K562 (cell line): ENCODE measurements at regions not wholly inside any gene's neighbourhood (a gene's known extent, or its start where the extent isn't known, plus 50 kb on each side); places are given as distances from the start of the nearest gene placed in this dataset.

Experiments used
- ARNT ChIP-seq, 2 experiments: fragments of 450-650 bp; IDR thresholded peaks; 2 replicates each; pipeline ENCODE4 v1.6.1; 2016; ENCODE audit warnings: mild to moderate bottlenecking in 1 of 2
- CBFA2T3 ChIP-seq: fragments of 450-650 bp; IDR thresholded peaks from 2 replicates; pipeline ENCODE4 v1.6.1; 2017
- CBX8 ChIP-seq: fragments of 200-600 bp; sonication (generic); IDR thresholded peaks from 2 replicates; pipeline ENCODE4 v1.6.1; 2012; ENCODE audit warnings: borderline replicate concordance, mixed run types, low read depth, mild to moderate bottlenecking, moderate library complexity, mixed read lengths, low read length, control low read depth, inconsistent platforms; ENCODE audit not compliant: poor library complexity, severe bottlenecking; ENCODE audit errors: extremely low read depth
- GATA2 ChIP-seq: sonication (generic); formaldehyde crosslinking; IDR thresholded peaks from 2 replicates; pipeline ENCODE4 v1.4.0; 2020; ENCODE audit warnings: mild to moderate bottlenecking, missing genetic modification reagents
- HMG20A ChIP-seq: fragments of 450-650 bp; formaldehyde crosslinking; conservative IDR thresholded peaks from 2 replicates; pipeline ENCODE4 v1.4.0; 2020; ENCODE audit warnings: mild to moderate bottlenecking, mixed read lengths
- HNRNPL ChIP-seq: fragments of 200-400 bp; formaldehyde crosslinking; IDR thresholded peaks from 2 replicates; pipeline ENCODE4 v1.6.1; 2017; ENCODE audit warnings: low read depth, mild to moderate bottlenecking, low read length
- KDM1A ChIP-seq, 2 experiments: fragments of 450-650 bp; IDR thresholded peaks; 2 replicates each; pipeline ENCODE4 v1.6.1; 2016; ENCODE audit warnings: mild to moderate bottlenecking in 2 of 2
- KHSRP ChIP-seq: fragments of 450-650 bp; IDR thresholded peaks from 2 replicates; pipeline ENCODE4 v1.6.1; 2017
- KLF6 ChIP-seq: fragments of 250-450 bp; sonication (Bioruptor Pico); IDR thresholded peaks from 2 replicates; pipeline ENCODE4 v1.4.0; 2020; ENCODE audit warnings: mild to moderate bottlenecking, moderate library complexity, borderline replicate concordance
- MEIS2 ChIP-seq: fragments of 450-650 bp; IDR thresholded peaks from 2 replicates; pipeline ENCODE4 v1.6.1; 2014; ENCODE audit warnings: mild to moderate bottlenecking; ENCODE audit not compliant: partially characterized antibody
- TAF9B ChIP-seq: fragments of 450-650 bp; IDR thresholded peaks from 2 replicates; pipeline ENCODE4 v1.6.1; 2018; ENCODE audit warnings: mild to moderate bottlenecking; ENCODE audit not compliant: partially characterized antibody
- TCF3 ChIP-seq: sonication (generic); formaldehyde crosslinking; IDR thresholded peaks from 2 replicates; pipeline ENCODE4 v1.4.0; 2020; ENCODE audit warnings: mild to moderate bottlenecking, missing genetic modification reagents
- ZBED1 ChIP-seq: IDR thresholded peaks from 2 replicates; pipeline ENCODE4 v1.6.1; 2014
- ZKSCAN8 ChIP-seq: fragments of 200-800 bp; sonication (Bioruptor generic); IDR thresholded peaks from 2 replicates; pipeline ENCODE4 v1.6.1; 2016; ENCODE audit warnings: missing genetic modification characterization, missing compliant biosample characterization
- ZNF146 ChIP-seq: IDR thresholded peaks from one replicate; pipeline ENCODE4 v1.6.1; 2018; ENCODE audit warnings: missing compliant biosample characterization; ENCODE audit not compliant: unreplicated experiment
- ZNF165 ChIP-seq: fragments of 250-450 bp; sonication (Bioruptor Pico); IDR thresholded peaks from 2 replicates; pipeline ENCODE4 v1.4.0; 2020; ENCODE audit warnings: borderline replicate concordance
- ZNF175 ChIP-seq: fragments of 200-800 bp; sonication (Bioruptor generic); IDR thresholded peaks from 2 replicates; pipeline ENCODE4 v1.6.1; 2016; ENCODE audit warnings: low read depth, mild to moderate bottlenecking, missing genetic modification characterization, missing compliant biosample characterization
- ZNF77 ChIP-seq: fragments of 250-450 bp; sonication (Bioruptor Pico); IDR thresholded peaks from 2 replicates; pipeline ENCODE4 v1.5.0; 2020
- TF ChIP-seq, protein P1 (sequence below): fragments of 250-450 bp; sonication (Bioruptor Pico); IDR thresholded peaks from 2 replicates; pipeline ENCODE4 v1.8.0; 2022; ENCODE audit warnings: inconsistent platforms, mild to moderate bottlenecking, moderate library complexity, borderline replicate concordance
- TF ChIP-seq, protein P2 (sequence below): fragments of 450-650 bp; formaldehyde crosslinking; IDR thresholded peaks from 2 replicates; pipeline ENCODE4 v1.4.0; 2020; ENCODE audit warnings: mild to moderate bottlenecking, mixed read lengths
- TF ChIP-seq, protein P3 (sequence below): fragments of 250-450 bp; sonication (Bioruptor Pico); IDR thresholded peaks from 2 replicates; pipeline ENCODE4 v1.5.0; 2021; ENCODE audit warnings: mild to moderate bottlenecking, borderline replicate concordance

DNA sequence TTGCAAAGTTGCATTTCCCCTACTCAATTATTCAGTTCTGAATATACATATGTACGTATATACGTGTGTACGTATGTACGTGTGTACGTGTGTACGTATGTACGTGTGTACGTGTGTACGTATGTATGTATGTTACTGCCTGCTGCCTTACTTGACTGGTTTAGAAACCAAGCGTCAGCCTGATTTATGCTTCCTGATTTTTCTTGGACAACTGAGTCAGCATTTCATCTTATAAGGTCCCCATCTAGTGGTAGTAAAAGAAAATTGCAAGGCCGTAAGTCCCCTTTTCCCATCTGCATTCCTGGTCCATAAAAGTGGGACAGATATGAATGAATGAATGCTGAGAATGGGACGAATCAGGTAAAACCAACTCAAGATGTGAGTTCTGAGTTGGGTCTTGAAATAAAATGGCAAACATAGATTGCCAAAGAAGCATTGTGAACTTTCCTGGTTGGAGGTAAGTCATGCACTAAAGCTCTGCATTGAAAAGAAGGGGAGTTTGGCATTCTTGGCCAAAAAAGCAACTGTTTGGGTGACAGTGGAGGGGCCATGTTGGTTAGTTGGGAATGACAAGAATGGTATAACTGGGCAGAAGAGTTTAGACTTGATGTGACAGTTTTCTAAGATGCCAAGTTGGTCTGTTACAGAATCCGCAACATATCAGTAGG is 76.4 kb upstream of the DNAH14 start (continued):
- no peak for TF ChIP-seq ZNF165 (CRISPR knock-in tag)
- no peak for TF ChIP-seq KLF6
- TF ChIP-seq, protein P1, sequence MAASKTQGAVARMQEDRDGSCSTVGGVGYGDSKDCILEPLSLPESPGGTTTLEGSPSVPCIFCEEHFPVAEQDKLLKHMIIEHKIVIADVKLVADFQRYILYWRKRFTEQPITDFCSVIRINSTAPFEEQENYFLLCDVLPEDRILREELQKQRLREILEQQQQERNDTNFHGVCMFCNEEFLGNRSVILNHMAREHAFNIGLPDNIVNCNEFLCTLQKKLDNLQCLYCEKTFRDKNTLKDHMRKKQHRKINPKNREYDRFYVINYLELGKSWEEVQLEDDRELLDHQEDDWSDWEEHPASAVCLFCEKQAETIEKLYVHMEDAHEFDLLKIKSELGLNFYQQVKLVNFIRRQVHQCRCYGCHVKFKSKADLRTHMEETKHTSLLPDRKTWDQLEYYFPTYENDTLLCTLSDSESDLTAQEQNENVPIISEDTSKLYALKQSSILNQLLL (CRISPR knock-in tag): no peak
- TF ChIP-seq HMG20A (CRISPR knock-in tag): no peak
- 0 out of 4 replicates have a peak, but pooled peaks of 1 of the 2 experiments have one; percentile 29 for TF ChIP-seq KDM1A (IDR thresholded peaks at IDR 0.05)
- no peak for TF ChIP-seq CBX8
- no peak for TF ChIP-seq ZNF146 (CRISPR knock-in tag)
- TF ChIP-seq TCF3: no peak
- no peak for TF ChIP-seq ZNF175 (CRISPR knock-in tag)
- TF ChIP-seq MEIS2: peak; percentile 92
- TF ChIP-seq ZNF77 (CRISPR knock-in tag): no peak
- peak in 1 of 2 experiments; percentile 32; a peak in 1 of 4 replicates for TF ChIP-seq ARNT (IDR thresholded peaks at IDR 0.05)
- TF ChIP-seq, protein P2, sequence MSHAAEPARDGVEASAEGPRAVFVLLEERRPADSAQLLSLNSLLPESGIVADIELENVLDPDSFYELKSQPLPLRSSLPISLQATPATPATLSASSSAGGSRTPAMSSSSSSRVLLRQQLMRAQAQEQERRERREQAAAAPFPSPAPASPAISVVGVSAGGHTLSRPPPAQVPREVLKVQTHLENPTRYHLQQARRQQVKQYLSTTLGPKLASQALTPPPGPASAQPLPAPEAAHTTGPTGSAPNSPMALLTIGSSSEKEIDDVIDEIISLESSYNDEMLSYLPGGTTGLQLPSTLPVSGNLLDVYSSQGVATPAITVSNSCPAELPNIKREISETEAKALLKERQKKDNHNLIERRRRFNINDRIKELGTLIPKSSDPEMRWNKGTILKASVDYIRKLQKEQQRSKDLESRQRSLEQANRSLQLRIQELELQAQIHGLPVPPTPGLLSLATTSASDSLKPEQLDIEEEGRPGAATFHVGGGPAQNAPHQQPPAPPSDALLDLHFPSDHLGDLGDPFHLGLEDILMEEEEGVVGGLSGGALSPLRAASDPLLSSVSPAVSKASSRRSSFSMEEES (CRISPR knock-in tag): no peak
- no peak for TF ChIP-seq GATA2
- no peak for TF ChIP-seq KHSRP
- TF ChIP-seq CBFA2T3: no peak
- no peak for TF ChIP-seq ZKSCAN8 (CRISPR knock-in tag)
- TF ChIP-seq, protein P3, sequence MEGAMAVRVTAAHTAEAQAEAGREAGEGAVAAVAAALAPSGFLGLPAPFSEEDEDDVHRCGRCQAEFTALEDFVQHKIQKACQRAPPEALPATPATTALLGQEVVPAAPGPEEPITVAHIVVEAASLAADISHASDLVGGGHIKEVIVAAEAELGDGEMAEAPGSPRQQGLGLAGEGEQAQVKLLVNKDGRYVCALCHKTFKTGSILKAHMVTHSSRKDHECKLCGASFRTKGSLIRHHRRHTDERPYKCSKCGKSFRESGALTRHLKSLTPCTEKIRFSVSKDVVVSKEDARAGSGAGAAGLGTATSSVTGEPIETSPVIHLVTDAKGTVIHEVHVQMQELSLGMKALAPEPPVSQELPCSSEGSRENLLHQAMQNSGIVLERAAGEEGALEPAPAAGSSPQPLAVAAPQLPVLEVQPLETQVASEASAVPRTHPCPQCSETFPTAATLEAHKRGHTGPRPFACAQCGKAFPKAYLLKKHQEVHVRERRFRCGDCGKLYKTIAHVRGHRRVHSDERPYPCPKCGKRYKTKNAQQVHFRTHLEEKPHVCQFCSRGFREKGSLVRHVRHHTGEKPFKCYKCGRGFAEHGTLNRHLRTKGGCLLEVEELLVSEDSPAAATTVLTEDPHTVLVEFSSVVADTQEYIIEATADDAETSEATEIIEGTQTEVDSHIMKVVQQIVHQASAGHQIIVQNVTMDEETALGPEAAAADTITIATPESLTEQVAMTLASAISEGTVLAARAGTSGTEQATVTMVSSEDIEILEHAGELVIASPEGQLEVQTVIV (CRISPR knock-in tag): no peak
- TF ChIP-seq TAF9B: no peak
- no peak for TF ChIP-seq ZBED1
- TF ChIP-seq HNRNPL: no peak
